Esophagus (tissue), 2 donors: ENCODE measurements at regions not wholly inside any gene's neighbourhood (a gene's known extent, or its start where the extent isn't known, plus 50 kb on each side); places are given as distances from the start of the nearest gene placed in this dataset.

Experiments used
- H3K27ac ChIP-seq, 2 donors: one replicate each; pipeline ENCODE4 v1.5.1; 2013; ENCODE audit warnings: low read depth in 2 of 2, mild to moderate bottlenecking in 2 of 2, inconsistent platforms in 1 of 2, low read length in 1 of 2, moderate library complexity in 1 of 2
- H3K27me3 ChIP-seq, 2 donors: one replicate each; pipeline ENCODE4 v1.6.1; 2013; ENCODE audit warnings: low read length in 2 of 2, control low read depth in 1 of 2, mild to moderate bottlenecking in 1 of 2; ENCODE audit not compliant: insufficient read depth in 2 of 2, control insufficient read depth in 1 of 2
- H3K36me3 ChIP-seq, 2 donors: one replicate each; pipeline ENCODE4 v1.6.1; 2013; ENCODE audit warnings: low read length in 1 of 2; ENCODE audit not compliant: control insufficient read depth in 2 of 2, insufficient read depth in 2 of 2
- H3K4me1 ChIP-seq, 2 donors: one replicate each; pipeline ENCODE4 v1.6.1; 2013; ENCODE audit warnings: low read length in 1 of 2; ENCODE audit not compliant: control insufficient read depth in 2 of 2, insufficient read depth in 2 of 2
- H3K4me3 ChIP-seq, 2 donors: one replicate each; pipeline ENCODE4 v1.5.1; 2013; ENCODE audit warnings: low read length in 2 of 2, mild to moderate bottlenecking in 2 of 2, low read depth in 1 of 2, moderate library complexity in 1 of 2
- H3K9me3 ChIP-seq, 2 donors: one replicate each; pipeline ENCODE4 v1.6.1; 2013; ENCODE audit warnings: mild to moderate bottlenecking in 2 of 2, low read depth in 1 of 2, low read length in 1 of 2, moderate library complexity in 1 of 2; ENCODE audit not compliant: control insufficient read depth in 2 of 2, insufficient read depth in 1 of 2
- WGBS, 2 donors: extraction: QIAGEN DNeasy Blood & Tissue Kit; methylation state at CpG; one replicate each; pipeline ENCODE4 v1.1.7; 2013; 5-methylcytosine and 5-hydroxymethylcytosine counted together
- donor health status: healthy with polysubstance abuse.
- donor health status: Bipolar disorder and iron deficiency.

DNA sequence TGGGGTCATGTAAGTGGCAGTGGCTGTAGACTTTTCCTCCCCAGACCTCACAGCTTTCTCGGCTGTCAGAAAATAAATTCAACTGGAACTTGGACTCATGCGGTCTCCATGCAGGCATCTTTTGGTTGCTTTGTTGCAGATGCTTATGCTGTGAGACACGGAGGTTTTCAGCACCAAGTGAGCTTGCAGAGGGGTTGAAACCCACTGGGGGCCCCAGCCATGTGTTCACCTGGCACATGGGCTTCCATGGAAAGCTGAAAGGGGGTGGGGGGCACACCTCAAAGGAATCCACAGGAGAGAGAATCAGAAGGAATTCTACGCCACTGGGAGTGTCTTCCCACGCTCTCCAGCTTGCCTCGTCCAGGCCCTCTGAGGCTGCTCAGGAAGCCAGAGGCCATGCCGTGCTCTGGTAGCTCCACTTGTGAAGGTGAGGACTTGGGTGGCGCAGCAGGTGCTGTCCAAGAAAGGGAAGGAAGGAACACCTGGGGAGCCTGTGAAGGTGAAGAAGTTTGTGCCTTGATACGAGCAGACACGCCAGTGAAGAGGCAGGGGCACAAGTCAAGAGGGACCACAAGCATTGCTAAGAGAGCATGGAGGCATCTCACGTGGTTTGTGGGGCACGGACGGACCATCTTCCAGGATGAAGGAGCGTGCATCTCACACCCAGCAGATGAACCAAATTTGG is 134.3 kb upstream of the PMEPA1 start:
- Histone ChIP-seq H3K36me3 (no peaks in the 10 kb centered on the region), H3K27ac (no peak overlapping the region), H3K9me3 (no peaks in the 10 kb centered on the region), H3K4me1 (no peaks in the 10 kb centered on the region), H3K4me3 (no peak overlapping the region), H3K27me3 (no peaks in the 10 kb centered on the region)
- 85 to 88% methylated on average over 14 of the region's 14 CpGs for WGBS, 2 donors

GRCh38 chr20:57842720-57843119 is 132.9 kb upstream of the PMEPA1 start:
- WGBS, 2 donors: 86 to 89% methylated on average over 4 of the region's 4 CpGs
- Histone ChIP-seq H3K36me3 (no peaks in the 10 kb centered on the region), H3K4me1 (no peaks in the 10 kb centered on the region), H3K27me3 (no peaks in the 10 kb centered on the region), H3K9me3 (no peaks in the 10 kb centered on the region), H3K27ac (no peak overlapping the region), H3K4me3 (no peak overlapping the region)

- Histone ChIP-seq H3K27me3 (no peaks in the 10 kb centered on the region), H3K4me1 (no peaks in the 10 kb centered on the region), H3K36me3 (no peaks in the 10 kb centered on the region), H3K27ac (no peak overlapping the region), H3K9me3 (no peaks in the 10 kb centered on the region), H3K4me3 (no peak overlapping the region)
- WGBS, 2 donors: 88 to 92% methylated on average over 11 of the region's 11 CpGs
These were observed 131.6 kb upstream of the PMEPA1 start for GRCh38 chr20:57841297-57841866.

DNA sequence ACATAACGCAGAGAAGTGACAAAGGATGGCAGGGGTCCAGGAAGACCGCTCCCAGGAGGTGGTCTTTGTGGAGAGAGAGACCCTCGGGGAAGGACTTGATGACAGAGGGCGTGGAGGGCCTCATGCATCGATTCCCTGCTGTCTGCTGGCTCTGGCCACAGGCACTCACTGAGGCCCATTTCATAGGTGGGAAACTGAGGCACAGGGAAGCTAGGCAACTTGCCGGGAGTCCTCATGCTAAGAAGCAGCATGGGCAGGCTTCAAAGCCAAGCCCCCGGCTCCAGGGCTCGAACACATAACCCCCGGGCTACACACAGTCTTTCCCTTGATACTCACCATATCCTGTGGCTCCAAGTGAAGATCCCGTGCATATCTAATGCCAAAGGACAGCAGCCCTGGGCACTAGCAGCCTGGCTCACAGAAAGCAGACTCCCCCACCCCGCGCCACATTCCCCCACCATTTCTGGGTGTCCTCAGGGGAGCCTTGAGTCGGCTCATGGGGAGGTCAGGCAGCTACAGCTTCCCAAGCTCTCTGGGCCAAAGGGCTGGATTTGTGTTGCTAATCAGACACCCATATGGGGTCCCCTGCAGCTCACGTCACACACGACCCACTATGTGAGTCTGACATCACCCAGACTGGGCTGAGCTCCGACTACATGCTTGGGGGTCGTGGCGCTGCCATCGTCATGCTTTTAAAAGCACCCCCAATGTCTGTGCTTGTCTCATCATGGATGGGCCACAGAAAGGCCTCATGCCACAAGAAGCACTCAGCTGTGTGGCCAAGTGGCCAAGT is 130.9 kb upstream of the PMEPA1 start:
- 84 to 88% methylated on average over 19 of the region's 19 CpGs for WGBS, 2 donors
- no peak overlapping the region for H3K4me3 ChIP-seq
- no peaks in the 10 kb centered on the region for H3K27me3 ChIP-seq
- no peak overlapping the region for H3K27ac ChIP-seq
- H3K36me3 ChIP-seq: no peaks in the 10 kb centered on the region
- H3K9me3 ChIP-seq: no peaks in the 10 kb centered on the region
- no peaks in the 10 kb centered on the region for H3K4me1 ChIP-seq

GRCh38 chr20:57840066-57840465 is 130.3 kb upstream of the PMEPA1 start:
- H3K27me3 ChIP-seq: no peaks in the 10 kb centered on the region
- H3K4me1 ChIP-seq: no peaks in the 10 kb centered on the region
- no peak overlapping the region for H3K4me3 ChIP-seq
- H3K27ac ChIP-seq: no peak overlapping the region
- WGBS, 2 donors: 90 to 91% methylated on average over 10 of the region's 10 CpGs
- H3K9me3 ChIP-seq: no peaks in the 10 kb centered on the region
- no peaks in the 10 kb centered on the region for H3K36me3 ChIP-seq

- Histone ChIP-seq H3K4me1 (no peaks in the 10 kb centered on the region), H3K36me3 (no peaks in the 10 kb centered on the region), H3K27ac (no peak overlapping the region), H3K4me3 (no peak overlapping the region), H3K9me3 (no peaks in the 10 kb centered on the region), H3K27me3 (no peaks in the 10 kb centered on the region)
- 58% methylated on average over 18 of the region's 18 CpGs for WGBS, 2 donors
These were observed 128.9 kb upstream of the PMEPA1 start for GRCh38 chr20:57838670-57839151.

GRCh38 chr20:57837208-57838035 is 127.6 kb upstream of the PMEPA1 start:
- no peaks in the 10 kb centered on the region for H3K36me3 ChIP-seq
- H3K4me3 ChIP-seq: no peak overlapping the region
- no peaks in the 10 kb centered on the region for H3K27me3 ChIP-seq
- H3K27ac ChIP-seq: no peak overlapping the region
- WGBS, 2 donors: 88 to 90% methylated on average over 24 of the region's 24 CpGs
- H3K4me1 ChIP-seq: no peaks in the 10 kb centered on the region
- H3K9me3 ChIP-seq: no peaks in the 10 kb centered on the region

DNA sequence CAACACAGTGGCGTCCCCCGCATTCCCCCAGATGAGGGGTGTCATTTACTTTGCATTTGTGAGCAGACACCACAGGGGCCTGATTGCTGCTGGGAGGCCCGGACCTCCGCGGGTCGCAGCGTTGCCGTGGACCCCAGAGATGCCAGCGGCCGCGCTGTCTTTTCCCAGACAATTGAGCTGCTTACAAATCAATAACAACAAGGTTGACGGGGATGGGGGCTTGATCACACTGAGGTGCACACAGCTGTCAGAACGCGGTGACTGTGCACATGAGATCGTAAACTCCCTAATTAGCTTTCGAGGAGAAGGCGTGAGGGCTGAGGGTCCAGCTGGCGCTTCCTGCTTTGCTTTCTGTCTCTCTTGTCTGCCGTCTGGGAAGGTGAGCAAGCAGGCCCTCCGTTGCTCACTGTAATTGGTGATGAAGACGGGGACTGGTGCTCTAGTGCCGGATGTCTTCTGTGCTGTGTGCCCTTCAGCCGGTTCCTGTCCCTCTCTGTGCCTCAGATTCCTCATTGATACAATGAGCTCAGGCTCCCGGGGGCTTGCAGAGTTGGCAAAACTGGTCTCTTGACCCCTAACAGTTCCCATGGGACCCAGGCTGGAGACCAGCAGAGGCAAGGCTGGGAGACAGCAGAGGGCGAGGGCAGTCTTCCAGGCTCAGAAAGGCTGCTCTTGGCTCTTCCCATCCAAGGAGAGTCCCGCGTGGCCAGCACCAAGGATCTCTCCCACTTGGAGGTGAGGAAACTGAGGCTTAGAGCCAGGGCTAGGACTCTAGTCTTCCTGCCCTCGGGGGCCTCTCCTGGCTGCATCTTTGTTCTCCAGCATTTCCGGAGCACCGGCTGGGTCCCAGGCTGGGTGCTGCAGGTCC is 126.0 kb upstream of the PMEPA1 start:
- WGBS, 2 donors: 65 to 77% methylated on average over 29 to 30 of the region's 30 CpGs
- Histone ChIP-seq H3K36me3 (no peaks in the 10 kb centered on the region), H3K9me3 (no peaks in the 10 kb centered on the region), H3K27ac (no peak overlapping the region), H3K27me3 (no peaks in the 10 kb centered on the region), H3K4me3 (no peak overlapping the region), H3K4me1 (no peaks in the 10 kb centered on the region)
